ENCODE measurements at regions not wholly inside any gene's neighbourhood (a gene's known extent, or its start where the extent isn't known, plus 50 kb on each side); places are given as distances from the start of the nearest gene placed in this dataset.

DNA sequence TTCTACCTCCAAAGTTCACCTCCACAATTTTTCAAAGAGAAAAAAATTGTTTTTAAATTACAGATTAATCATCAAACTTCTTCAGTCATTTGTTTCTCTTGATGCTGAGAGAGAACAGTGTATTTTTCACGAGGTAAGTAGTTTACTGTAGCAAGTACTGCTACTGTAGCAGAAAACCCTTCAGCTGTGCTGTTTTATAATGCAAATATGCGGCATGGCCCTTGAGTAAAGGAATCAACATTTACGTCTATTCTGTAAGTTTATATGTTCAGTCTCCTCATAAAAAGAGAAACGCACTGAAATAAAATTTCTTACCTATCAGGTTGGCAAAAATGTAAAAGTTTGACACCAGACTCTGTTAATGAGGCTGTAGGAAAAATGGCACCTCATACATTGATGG is 399.0 kb downstream of the NKX6-1 start:
- TF ChIP-seq, protein P1, sequence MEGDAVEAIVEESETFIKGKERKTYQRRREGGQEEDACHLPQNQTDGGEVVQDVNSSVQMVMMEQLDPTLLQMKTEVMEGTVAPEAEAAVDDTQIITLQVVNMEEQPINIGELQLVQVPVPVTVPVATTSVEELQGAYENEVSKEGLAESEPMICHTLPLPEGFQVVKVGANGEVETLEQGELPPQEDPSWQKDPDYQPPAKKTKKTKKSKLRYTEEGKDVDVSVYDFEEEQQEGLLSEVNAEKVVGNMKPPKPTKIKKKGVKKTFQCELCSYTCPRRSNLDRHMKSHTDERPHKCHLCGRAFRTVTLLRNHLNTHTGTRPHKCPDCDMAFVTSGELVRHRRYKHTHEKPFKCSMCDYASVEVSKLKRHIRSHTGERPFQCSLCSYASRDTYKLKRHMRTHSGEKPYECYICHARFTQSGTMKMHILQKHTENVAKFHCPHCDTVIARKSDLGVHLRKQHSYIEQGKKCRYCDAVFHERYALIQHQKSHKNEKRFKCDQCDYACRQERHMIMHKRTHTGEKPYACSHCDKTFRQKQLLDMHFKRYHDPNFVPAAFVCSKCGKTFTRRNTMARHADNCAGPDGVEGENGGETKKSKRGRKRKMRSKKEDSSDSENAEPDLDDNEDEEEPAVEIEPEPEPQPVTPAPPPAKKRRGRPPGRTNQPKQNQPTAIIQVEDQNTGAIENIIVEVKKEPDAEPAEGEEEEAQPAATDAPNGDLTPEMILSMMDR (IDR thresholded peaks at IDR 0.05; ENCODE audit: insufficient read depth, low read length, poor library complexity, severe bottlenecking): no peak
- TF ChIP-seq EZH2phosphoT487 (conservative IDR thresholded peaks at IDR 0.05; ENCODE audit: low read length): no peak

Measured in SU-DHL-6 (cell line).